ENCODE measurements at regions not wholly inside any gene's neighbourhood (a gene's known extent, or its start where the extent isn't known, plus 50 kb on each side); places are given as distances from the start of the nearest gene placed in this dataset.
"Not testable (repeated sequence)": the region's sequence is repeated elsewhere in the genome, so short reads cannot be mapped to it uniquely, and the experiment has no call there.

DNA sequence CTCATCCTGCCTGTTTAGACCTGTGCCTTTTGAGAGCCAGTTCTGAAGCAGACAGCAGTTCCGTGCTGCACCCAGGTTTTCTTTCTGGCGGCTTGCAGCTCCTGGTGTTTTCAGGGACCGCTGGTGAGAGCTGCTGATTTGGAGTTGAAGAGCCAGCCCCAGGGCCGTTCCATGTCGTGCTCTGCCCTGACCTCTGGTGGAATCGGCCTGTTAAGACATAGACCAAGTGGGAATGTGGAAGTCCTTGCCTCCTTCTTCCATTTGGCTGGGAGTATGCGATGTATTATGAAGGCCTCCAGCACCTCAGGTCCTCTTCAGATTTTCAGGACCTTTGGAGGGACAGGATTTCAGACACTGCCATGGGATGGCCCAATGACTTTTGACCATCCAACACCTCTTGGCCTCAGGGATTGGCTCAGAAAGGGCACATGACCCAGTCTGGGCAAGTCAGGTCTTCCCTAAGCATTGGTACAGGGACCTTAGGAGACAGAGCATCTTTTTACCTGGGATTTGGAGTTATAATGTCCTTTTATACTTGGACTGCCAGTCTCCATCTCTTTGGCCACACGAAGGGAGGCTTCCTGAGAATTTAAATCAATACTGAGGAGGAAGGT is 136.1 kb upstream of the CLINT1 start:
- peak; percentile 78 for DNase-seq (ENCODE audit: low read depth)

DNA sequence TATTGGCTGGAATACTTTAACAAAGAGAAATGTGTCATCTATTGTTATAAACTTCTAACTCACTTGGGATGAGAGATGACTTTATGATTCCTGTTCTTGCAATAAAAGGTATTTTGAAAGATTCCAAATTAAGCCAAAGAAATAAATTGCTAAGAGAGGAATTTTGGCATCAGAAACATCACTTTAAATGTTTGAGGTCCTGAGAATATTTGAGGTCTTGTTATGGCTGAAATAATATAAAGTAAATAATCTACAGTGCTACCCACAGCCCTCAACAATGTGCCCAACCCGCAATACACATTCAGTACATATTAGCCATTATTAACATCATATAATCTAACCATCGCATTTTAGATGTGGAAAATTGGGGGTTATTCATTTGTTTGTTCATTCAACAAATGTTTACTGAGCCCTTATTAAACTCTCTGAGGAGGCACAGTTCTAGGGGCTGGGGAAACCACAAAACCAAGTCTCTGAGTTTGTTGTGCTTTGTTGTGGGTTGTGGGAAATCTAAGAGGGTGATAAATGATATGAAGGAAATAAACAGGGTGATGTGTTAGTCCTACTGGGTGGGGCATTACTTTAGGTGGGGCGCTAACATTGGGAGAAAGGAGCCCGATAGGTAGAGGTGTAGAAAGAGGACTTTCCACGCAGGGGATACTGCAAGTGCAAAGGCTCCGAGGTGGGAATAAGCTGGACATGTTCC is 135.2 kb upstream of the CLINT1 start:
- DNase-seq (ENCODE audit: low read depth) = peak; percentile 58

DNA sequence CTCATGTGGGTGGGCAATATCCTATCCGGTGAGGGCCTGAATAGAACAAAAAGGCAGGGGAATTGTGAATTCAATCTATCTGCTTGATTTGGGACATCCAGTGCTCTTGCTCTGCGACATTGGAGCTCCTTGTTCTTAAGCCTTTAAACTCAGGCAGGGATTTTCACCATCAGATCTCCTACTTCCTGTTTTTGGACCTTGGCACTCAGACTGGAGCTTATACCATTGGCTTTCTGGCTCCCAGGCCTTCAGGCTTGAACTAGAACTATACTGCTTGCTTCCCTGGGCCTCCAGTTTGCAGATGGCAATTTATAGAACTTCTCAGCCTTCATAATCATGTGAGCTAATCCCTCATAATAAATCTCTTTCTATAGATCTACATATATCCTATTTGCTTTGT is 134.3 kb upstream of the CLINT1 start:
- DNase-seq (ENCODE audit: low read depth) = no peak

DNA sequence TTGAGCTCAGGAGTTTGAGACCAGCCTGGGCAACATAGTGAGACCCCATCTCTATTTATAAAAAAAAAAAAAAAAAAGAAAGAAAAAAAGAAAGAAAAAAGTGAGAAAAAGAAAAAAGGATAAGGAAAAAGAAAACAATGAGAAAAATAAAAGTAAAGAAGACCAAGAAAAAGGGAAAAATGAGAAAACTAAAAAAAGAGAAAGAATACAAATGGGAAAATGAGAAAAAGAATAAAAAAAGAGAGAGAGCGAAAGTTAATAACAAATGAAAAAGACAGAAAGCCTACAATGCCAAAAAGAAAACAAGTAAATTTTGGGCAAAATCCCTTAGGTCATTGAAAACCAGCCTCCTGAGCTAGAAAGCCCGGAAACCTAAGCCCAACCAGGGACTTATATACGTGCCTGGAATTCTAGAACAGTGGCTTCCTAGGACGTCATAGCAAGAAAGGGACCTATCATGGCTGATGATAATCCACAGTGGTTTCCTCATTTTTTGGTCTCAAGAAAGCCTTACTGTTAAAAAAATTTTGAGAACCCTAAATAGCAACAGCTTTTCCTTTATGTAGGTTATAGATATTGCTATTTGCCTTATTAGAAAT is 131.7 kb upstream of the CLINT1 start:
- DNase-seq (ENCODE audit: low read depth) = no peak

DNA sequence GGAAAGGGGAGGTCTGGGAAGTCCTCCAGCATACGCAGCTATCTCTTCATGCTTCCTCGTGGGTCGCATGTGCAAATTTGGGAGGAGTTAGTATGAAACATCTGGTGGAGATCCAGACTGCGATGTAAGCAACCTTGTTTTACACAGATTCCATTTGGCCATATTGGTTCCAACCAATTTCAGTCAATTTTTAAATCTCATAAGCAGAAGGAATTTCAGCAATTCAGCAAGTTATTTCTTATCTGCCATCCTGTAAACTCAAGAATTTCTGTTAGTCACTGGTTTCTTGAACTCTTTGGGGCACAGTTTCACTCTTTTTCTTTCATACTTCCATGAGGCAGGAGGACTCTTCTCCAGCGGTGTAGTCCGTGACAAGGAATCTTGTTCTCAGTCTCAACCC is 130.4 kb upstream of the CLINT1 start:
- no peak for DNase-seq (ENCODE audit: low read depth)

DNA sequence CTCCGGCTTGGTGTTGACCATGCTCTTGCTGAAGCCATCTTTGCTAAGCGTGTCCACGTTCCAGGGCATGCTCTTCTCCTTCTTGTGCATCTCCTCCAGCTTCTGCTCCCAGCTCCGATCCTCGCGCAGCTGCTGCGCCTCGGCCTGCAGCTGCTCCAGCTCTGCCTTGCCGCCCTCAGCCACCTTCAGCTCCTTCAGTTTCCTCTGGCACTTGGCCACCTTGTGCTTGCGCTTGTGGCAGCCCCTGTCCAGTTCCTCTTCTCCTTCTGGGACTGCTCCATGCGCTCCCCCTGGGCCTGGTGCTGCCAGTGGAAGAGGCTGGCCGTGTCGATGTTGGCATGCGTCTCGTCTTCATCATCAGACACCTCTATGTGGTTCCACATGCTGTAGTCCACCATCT is 128.3 kb upstream of the CLINT1 start:
- no peak for DNase-seq (ENCODE audit: low read depth)

DNA sequence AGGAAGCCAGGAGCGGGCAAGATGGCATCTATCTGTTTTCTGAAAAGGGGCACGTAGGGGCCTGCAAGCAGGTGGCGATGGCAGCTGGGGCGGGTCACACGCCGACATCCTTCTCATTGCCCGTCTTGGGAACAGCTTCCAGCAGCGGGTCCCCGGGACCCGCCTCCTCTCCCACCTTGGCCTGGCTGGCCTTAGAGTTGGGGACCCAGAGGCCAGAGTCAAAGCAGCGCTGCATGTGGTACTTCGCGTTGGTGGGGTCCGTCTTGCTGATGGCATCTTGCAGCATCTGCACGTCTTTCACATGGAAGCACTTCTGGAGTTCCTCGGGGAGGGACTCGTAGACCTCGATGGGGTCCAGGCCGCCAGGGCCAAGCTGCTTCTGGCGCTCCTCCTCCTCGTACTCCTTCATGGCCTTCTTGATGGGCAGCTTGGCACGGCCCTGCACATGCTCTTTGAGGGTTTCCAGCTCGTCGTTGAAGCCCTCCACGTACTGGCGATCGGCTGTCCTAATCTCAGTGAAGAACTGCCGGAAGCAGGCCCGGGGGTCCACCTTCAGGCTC is 127.6 kb upstream of the CLINT1 start:
- no peak for DNase-seq (ENCODE audit: low read depth)

DNA sequence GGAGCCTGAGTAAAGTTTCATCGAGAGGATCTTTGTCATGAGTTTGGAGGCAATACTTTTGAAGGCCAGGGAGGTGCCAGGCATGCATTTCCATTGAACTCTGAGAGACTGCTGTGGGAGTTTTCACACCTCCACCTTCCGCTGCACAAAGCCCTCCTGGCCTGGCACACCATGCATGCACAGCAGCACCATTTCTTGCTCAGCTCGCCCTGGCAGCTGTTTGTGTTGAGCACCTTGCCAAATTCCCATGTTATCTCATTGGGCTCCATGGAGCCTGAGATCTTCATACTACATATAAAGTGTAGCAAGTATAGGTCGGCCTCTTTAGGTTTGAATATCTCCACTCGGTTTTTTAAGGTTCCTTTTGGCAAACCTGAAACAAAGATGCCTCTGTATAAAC is 125.7 kb upstream of the CLINT1 start:
- no peak for DNase-seq (ENCODE audit: low read depth)

DNA sequence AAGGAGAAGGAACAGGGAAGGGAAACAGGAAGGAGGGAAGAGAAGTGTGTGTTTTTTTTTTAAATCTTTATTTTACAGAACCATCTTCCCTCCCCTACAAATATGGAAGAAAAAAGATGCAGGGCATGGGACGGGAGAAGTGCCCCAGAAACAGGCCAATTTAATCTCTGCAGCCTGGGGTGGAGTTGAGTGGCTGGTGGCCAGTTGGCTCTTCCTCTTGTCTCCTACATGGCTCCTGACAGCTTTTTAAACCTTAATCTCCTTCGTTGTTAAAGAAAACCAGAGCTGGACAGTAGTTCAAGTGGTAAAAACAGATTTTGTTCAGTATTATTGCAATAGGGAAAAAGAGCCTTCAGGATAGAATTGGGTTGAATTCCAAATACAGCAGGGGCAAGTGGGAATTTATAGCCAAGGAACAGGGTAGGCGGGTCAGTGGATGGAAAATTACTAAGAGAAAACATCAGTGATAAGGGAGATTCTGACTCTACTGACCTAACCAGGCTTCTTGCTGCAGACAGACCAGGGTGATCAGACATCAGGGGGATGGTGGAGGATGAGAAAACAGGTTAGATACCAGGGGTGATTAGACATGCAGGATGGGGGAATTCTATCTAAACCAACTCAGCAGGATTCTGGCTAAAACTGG is 125.1 kb upstream of the CLINT1 start:
- DNase-seq (ENCODE audit: low read depth) = no peak

DNA sequence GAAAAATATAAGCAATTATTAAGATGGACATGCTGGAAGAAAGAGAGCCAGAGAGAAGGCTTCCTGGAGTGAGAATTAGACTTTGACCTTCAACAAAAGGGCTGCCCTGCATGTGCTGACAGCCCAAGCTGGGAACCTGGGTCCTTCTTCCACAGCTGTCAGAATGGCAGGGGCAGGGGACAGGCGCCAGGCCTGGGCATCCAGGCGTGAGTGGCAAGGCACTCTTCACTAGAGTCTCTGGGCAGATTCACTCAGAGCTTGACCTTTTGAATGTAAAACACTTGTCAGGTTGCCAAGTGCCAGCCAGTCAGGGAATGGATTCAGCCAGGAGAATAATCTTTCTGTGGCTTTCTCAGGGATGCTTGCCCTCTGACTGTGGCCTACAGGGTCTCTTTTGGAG is 119.1 kb upstream of the CLINT1 start:
- DNase-seq (ENCODE audit: low read depth) = peak; percentile 21

DNA sequence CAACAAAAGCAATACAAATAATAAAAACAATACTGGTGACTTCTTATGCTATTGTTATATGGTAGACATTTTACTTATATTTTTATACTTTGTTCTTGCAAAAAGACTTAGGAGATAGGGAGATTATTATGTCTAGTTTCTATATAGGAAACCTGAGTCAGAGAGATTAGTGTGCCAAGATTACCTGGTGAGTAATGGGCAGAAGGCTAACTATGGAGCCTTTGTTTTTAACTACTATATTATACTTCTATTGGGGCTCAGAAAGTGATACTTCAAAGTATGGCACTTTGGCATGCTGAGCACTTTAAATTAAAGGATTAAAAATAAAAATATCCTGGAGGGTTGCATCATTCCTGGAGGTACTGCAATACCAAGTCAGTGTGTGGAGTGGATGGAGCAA is 117.5 kb upstream of the CLINT1 start:
- no peak for DNase-seq (ENCODE audit: low read depth)

DNA sequence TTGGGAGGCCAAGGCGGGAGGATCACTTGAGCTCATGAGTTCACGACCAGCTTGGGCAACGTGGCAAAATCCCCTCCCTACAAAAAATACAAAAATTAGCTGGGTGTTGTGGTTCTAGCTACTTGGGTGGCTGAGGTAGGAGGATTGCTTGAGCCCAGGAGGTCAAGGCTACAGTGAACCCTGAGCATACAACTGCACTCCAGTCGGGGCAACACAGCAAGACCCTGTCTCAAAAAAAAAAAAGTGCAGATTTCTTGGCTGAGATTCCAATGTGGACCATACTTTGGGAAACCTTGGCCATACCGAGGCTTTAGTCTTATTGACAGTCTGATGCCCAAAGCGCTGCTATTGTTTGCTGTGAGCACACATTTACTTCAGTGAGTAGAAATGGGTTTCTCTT is 113.6 kb upstream of the CLINT1 start:
- DNase-seq (ENCODE audit: low read depth) = no peak

DNA sequence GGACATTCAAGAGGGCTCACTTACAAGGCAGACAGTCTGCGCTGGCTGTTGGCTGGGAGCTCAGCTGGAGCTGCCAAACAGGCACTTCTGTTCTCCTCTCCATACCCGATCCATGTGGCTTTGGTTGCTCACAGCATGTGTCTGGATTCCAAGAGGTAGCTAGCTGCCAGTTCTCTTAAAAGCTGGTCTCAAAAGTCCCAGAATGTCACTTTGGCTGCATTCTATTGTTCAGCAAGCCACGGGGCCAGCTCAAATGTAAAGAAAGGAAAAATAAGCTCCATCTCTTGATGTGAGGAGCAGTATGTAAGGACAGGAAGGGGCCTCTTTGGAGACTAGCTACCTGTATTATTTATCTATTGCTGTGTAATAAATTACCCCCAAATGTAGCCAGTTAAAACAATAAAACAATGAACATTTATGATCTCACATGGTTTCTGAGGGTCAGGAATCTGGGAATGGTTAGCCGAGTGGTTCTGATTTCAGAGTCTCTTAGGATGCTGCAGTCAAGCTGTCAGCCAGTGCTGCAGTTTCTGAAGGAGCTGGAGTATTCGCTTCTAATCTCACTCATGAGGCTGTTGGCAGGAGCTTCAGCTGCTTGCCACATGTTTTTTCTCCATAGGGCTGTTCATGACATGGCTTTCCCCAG is 112.7 kb upstream of the CLINT1 start:
- peak; percentile 26 for DNase-seq (ENCODE audit: low read depth)

DNA sequence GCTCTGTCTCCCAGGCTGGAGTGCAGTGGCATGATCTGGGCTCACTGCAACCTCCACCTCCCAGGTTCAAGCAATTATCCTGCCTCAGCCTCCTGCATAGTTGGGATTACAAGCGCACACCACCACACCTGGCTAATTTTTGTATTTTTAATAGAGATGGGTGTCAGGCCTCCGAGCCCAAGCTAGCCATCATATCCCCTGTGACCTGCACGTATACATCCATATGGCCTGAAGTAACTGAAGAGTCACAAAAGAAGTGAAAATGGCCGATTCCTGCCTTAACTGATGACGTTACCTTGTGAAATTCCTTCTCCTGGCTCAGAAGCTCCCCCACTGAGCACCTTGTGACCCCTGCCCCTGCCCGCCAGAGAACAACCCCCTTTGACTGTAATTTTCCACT is 109.6 kb upstream of the CLINT1 start:
- DNase-seq (ENCODE audit: low read depth) = not testable (repeated sequence)

DNA sequence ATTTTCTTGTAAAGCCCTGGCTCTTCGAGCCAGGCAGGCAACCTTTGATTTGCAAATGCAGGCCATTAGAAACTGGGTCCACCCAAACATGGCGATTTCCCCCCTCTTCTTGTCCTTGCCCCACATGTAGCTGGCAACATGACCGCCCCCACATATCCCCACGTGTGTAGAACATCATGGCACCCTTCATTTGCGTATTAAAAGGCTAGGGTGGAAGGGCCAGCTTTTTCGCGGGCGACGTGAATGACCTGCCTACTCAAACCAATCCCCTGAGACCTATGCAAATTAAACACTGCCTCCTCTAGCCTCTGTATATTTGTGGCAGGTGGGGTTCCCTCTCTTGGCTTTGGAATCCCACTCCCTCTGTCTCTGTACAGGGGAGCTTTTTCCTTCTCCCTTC is 107.0 kb upstream of the CLINT1 start:
- no peak for DNase-seq (ENCODE audit: low read depth)

DNA sequence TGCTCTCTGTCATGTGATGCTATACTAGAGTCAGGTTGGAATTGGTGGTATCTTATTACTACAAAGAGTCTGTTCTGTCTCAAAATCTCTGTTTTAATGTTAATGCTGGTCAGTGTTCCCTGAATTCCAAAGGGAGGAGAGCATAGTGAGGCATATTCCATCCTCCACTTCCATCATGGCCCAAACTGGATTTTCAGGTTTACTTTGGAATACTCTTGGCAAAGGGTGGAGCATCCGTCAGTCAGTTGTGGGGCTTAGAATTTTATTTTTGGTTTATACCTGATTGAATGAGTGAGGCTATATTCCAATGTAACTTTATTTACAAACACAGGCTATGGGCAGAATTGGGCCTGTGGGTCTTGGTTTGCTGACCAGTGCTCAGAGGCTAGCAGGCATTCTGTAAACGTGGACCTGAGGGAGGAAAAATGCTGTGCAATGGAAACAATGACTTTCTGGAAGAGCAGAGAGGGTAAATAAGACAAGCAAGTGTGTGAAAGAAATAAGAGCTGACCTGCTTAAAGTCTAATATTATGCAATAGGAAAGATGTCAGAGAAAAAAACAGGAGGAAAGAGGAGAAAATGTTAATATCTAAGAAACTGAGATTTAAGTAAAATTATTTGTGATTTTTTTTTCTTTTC is 106.2 kb upstream of the CLINT1 start:
- no peak for DNase-seq (ENCODE audit: low read depth)

DNA sequence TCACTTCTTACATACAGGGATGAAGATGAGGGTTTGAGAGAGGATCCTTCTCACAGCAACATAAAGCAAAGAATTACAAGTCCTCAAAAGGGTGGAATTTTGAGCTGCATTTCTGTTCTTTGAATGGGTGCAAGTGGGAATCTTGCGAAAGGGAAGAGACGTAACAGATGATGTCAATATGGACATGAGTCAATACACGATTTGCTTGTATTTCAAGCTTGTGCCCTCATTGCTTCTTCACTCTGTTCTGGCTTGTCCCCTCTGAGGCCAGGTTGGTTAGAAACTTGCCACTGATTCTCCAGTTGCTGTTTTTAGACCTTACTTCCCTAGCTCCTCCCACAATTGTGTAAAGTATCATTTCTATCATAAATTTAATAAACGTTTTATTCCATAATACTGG is 104.8 kb upstream of the CLINT1 start:
- DNase-seq (ENCODE audit: low read depth) = no peak

DNA sequence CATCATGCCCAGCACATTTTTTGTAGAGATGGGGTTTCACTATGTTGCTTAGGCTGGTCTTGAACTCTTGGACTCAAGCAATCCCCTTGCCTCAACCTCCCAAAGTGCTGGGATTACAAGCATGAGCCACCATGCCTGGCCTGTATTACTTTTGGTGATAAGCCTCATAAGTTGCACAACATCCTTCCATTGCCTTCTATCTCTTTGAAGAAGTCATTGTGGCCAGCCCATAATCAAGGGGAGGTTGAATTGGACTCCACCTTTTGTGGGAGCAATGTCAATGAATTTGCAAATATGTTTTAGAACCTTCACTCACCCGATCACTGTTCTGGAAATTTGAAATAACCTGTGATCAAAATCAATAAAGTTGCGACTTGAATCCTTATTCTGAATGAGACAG is 104.3 kb upstream of the CLINT1 start:
- no peak for DNase-seq (ENCODE audit: low read depth)

DNA sequence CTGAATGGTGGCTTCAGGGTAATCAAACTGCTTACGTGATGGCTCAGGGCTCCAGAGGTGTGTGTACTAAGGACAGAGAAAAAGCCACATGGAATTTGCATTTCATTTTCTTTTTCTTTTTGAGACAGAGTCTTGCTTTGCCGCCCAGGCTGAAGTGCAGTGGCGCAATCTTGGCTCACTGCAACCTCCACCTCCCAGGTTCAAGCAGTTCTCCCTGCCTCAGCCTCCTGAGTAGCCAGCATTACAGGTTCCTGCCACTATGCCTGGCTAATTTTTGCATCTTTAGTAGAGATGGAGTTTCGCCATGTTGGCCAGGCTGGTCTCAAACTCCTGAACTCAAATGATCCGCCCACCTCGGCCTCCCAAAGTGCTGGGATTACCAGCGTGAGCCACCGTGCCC is 103.7 kb upstream of the CLINT1 start:
- not testable (repeated sequence) for DNase-seq (ENCODE audit: low read depth)

DNA sequence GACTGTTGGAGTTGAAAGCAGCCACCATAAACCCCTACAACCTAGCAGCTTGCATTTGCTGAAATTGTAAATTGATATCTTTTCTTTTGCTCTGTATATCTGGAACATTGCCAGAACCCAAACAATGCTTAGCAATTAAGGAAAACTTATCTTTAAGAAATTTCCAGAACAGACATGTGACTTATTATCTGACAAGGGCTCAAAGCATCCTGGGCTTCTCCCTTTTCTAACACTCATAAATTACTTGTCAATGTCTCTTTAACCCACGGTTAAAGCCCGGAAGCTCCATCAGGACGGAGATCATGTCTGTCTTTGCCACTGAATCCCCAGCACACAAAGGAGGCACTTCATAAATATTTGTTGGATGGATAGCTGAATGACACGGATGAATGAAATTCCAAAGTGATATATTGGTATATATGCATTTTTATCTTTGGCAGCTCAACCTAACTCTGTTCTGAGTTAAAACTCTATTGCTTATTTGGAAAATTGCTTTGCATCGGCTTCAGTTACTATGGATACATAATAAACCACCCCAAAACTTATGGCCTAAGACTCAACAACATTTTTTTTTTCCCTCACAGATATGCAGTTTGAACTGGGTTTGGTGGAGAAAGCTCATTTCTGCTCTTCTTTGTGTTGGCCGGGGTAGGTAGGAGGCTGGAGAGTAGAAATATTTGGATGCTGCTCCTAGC is 103.1 kb upstream of the CLINT1 start:
- DNase-seq (ENCODE audit: low read depth) = no peak

DNA sequence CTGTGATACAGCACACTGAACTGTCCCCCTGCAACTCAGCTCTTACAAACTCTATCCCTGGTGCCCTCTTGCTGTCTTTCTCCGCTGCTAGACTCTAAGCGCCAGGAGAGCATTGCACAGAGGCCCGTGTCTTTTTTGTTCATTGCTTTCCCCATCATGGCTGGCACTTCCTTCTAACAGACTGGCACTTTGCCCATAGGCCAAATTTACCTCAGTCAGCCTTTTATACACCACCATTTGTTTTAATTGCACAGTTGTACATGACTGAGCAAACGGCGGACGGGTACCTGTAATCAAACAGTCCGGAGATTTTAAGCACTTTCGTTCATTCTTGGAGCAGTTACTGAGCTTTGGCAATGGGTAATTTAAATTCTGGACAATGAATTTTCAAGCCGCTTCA is 102.2 kb upstream of the CLINT1 start:
- DNase-seq (ENCODE audit: low read depth) = no peak

Data from myocyte (in vitro differentiated cells).